SK-N-SH treated with all-trans-retinoic acid at 6 μM for 48 hours (cell line): ENCODE measurements at regions not wholly inside any gene's neighbourhood (a gene's known extent, or its start where the extent isn't known, plus 50 kb on each side); places are given as distances from the start of the nearest gene placed in this dataset.
"Not testable (repeated sequence)": the region's sequence is repeated elsewhere in the genome, so short reads cannot be mapped to it uniquely, and the experiment has no call there.

Experiments used
- ATAC-seq: fragments of 200-7000 bp; cut with Tn5 transposase; 3 replicates; pipeline ENCODE4 v1.9.1; 2020; ENCODE audit warnings: mild to moderate bottlenecking, moderate library complexity
- ARNTL ChIP-seq: fragments of 450-650 bp; formaldehyde crosslinking; IDR thresholded peaks from 2 replicates; pipeline ENCODE4 v1.5.0; 2020; ENCODE audit warnings: low read depth, mild to moderate bottlenecking, moderate library complexity, borderline replicate concordance
- BACH2 ChIP-seq: fragments of 250-450 bp; sonication (Bioruptor Pico); IDR thresholded peaks from 2 replicates; pipeline ENCODE4 v1.9.0; 2021; ENCODE audit warnings: mild to moderate bottlenecking, borderline replicate concordance
- CSDC2 ChIP-seq: fragments of 250-450 bp; sonication (Bioruptor Pico); IDR thresholded peaks from 2 replicates; pipeline ENCODE4 v1.5.0; 2020; ENCODE audit warnings: mild to moderate bottlenecking, moderate library complexity
- ESRRG ChIP-seq: fragments of 250-450 bp; sonication (Bioruptor Pico); IDR thresholded peaks from 2 replicates; pipeline ENCODE4 v1.6.1; 2021; ENCODE audit warnings: mild to moderate bottlenecking
- GLIS3 ChIP-seq: fragments of 250-450 bp; sonication (Bioruptor Pico); IDR thresholded peaks from 2 replicates; pipeline ENCODE4 v1.5.0; 2020; ENCODE audit warnings: mild to moderate bottlenecking, moderate library complexity
- ISL1 ChIP-seq: fragments of 250-450 bp; sonication (Bioruptor Pico); IDR thresholded peaks from 2 replicates; pipeline ENCODE4 v2.1.2; 2022; ENCODE audit warnings: mild to moderate bottlenecking, moderate library complexity
- OSR1 ChIP-seq: fragments of 250-450 bp; sonication (Bioruptor Pico); IDR thresholded peaks from 2 replicates; pipeline ENCODE4 v1.8.0; 2022; ENCODE audit warnings: moderate library complexity, mild to moderate bottlenecking, inconsistent platforms
- PATZ1 ChIP-seq: fragments of 250-450 bp; sonication (Bioruptor Pico); IDR thresholded peaks from 2 replicates; pipeline ENCODE4 v1.8.0; 2020; ENCODE audit warnings: mild to moderate bottlenecking, moderate library complexity, borderline replicate concordance
- PPARA ChIP-seq: fragments of 250-450 bp; sonication (Bioruptor Pico); IDR thresholded peaks from 2 replicates; pipeline ENCODE4 v1.5.0; 2020; ENCODE audit warnings: mild to moderate bottlenecking, borderline replicate concordance
- TCF4 ChIP-seq: fragments of 250-450 bp; sonication (Bioruptor Pico); IDR thresholded peaks from 2 replicates; pipeline ENCODE4 v1.8.0; 2021; ENCODE audit warnings: mild to moderate bottlenecking, moderate library complexity, borderline replicate concordance
- TOX ChIP-seq: fragments of 250-450 bp; sonication (Bioruptor Pico); IDR thresholded peaks from 2 replicates; pipeline ENCODE4 v1.8.0; 2021; ENCODE audit warnings: mild to moderate bottlenecking, moderate library complexity, borderline replicate concordance
- ZC3H10 ChIP-seq: fragments of 250-450 bp; sonication (Bioruptor Pico); IDR thresholded peaks from 2 replicates; pipeline ENCODE4 v1.5.1; 2021; ENCODE audit warnings: mild to moderate bottlenecking, moderate library complexity
- ZFP30 ChIP-seq: fragments of 450-650 bp; formaldehyde crosslinking; IDR thresholded peaks from 2 replicates; pipeline ENCODE4 v1.5.0; 2022; ENCODE audit warnings: mild to moderate bottlenecking, moderate library complexity
- ZNF565 ChIP-seq: fragments of 450-650 bp; formaldehyde crosslinking; conservative IDR thresholded peaks from 2 replicates; pipeline ENCODE4 v1.5.0; 2020; ENCODE audit warnings: low read depth, mild to moderate bottlenecking, moderate library complexity
- ZNF8 ChIP-seq: fragments of 450-650 bp; formaldehyde crosslinking; IDR thresholded peaks from 2 replicates; pipeline ENCODE4 v1.5.0; 2020; ENCODE audit warnings: mild to moderate bottlenecking, moderate library complexity
- TF ChIP-seq, protein P1 (sequence below): fragments of 250-450 bp; sonication (Bioruptor Pico); IDR thresholded peaks from 2 replicates; pipeline ENCODE4 v1.8.0; 2021; ENCODE audit warnings: low read depth, mild to moderate bottlenecking, moderate library complexity, borderline replicate concordance
- TF ChIP-seq, protein P2 (sequence below): fragments of 250-450 bp; sonication (Bioruptor Pico); IDR thresholded peaks from 2 replicates; pipeline ENCODE4 v1.5.0; 2020; ENCODE audit warnings: mild to moderate bottlenecking, moderate library complexity
- TF ChIP-seq, protein P3 (sequence below): fragments of 250-450 bp; sonication (Bioruptor Pico); IDR thresholded peaks from 2 replicates; pipeline ENCODE4 v1.5.1; 2020; ENCODE audit warnings: low read depth, mild to moderate bottlenecking, moderate library complexity
- TF ChIP-seq, protein P4 (sequence below): fragments of 250-450 bp; sonication (Bioruptor Pico); IDR thresholded peaks from 2 replicates; pipeline ENCODE4 v1.5.1; 2021; ENCODE audit warnings: mild to moderate bottlenecking, moderate library complexity

GRCh38 chr12:116327992-116328391, 50.5 kb upstream of the MED13L start:
- ATAC-seq = not testable (repeated sequence)

- TF ChIP-seq ISL1 = no peak
- no peak for ATAC-seq
These were observed 54.4 kb upstream of the MED13L start for GRCh38 chr12:116331876-116332275.

DNA sequence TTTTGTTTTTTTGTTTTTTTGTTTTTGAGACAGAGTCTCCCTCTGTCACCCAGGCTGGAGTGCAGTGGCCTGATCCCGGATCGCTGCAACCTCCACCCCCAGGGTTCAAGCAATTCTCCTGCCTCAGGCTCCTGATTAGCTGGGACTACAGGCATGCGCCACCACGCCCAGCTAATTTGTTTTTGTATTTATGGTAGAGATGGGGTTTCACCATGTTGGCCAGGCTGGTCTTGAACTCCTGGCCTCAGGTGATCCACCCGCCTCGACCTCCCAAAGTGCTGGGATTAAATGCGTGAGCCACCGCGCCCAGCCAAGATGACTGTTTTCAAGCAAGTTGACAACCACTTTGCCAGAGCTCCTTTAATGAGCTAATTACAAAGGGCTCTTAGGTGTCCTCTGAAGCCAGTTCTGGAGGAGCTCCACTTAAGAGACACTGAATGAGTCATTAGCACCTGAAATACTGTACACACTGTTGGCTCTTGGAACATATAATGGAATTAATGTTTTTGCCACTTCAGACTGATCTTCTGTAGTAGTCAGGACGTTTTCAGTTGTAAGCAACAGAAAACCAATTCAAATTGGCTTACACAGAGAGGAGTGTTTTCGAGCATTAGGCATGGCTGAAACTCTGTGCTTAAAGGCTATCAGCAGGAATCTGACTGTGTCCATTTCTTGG, 55.4 kb upstream of the MED13L start:
- TF ChIP-seq PPARA (no peak), ARNTL (no peak), ZNF8 (no peak)
- ATAC-seq = no peak

GRCh38 chr12:116333402-116333801, 55.9 kb upstream of the MED13L start:
- TF ChIP-seq GLIS3 (CRISPR knock-in tag) = no peak
- TF ChIP-seq PPARA = no peak
- TF ChIP-seq, protein P1, sequence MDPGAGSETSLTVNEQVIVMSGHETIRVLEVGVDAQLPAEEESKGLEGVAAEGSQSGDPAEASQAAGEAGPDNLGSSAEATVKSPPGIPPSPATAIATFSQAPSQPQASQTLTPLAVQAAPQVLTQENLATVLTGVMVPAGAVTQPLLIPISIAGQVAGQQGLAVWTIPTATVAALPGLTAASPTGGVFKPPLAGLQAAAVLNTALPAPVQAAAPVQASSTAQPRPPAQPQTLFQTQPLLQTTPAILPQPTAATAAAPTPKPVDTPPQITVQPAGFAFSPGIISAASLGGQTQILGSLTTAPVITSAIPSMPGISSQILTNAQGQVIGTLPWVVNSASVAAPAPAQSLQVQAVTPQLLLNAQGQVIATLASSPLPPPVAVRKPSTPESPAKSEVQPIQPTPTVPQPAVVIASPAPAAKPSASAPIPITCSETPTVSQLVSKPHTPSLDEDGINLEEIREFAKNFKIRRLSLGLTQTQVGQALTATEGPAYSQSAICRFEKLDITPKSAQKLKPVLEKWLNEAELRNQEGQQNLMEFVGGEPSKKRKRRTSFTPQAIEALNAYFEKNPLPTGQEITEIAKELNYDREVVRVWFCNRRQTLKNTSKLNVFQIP (CRISPR knock-in tag) = no peak
- TF ChIP-seq, protein P2, sequence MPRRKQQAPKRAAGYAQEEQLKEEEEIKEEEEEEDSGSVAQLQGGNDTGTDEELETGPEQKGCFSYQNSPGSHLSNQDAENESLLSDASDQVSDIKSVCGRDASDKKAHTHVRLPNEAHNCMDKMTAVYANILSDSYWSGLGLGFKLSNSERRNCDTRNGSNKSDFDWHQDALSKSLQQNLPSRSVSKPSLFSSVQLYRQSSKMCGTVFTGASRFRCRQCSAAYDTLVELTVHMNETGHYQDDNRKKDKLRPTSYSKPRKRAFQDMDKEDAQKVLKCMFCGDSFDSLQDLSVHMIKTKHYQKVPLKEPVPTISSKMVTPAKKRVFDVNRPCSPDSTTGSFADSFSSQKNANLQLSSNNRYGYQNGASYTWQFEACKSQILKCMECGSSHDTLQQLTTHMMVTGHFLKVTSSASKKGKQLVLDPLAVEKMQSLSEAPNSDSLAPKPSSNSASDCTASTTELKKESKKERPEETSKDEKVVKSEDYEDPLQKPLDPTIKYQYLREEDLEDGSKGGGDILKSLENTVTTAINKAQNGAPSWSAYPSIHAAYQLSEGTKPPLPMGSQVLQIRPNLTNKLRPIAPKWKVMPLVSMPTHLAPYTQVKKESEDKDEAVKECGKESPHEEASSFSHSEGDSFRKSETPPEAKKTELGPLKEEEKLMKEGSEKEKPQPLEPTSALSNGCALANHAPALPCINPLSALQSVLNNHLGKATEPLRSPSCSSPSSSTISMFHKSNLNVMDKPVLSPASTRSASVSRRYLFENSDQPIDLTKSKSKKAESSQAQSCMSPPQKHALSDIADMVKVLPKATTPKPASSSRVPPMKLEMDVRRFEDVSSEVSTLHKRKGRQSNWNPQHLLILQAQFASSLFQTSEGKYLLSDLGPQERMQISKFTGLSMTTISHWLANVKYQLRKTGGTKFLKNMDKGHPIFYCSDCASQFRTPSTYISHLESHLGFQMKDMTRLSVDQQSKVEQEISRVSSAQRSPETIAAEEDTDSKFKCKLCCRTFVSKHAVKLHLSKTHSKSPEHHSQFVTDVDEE (CRISPR knock-in tag) = no peak
- no peak for TF ChIP-seq OSR1 (CRISPR knock-in tag)
- TF ChIP-seq ZNF8 = no peak
- TF ChIP-seq, protein P3, sequence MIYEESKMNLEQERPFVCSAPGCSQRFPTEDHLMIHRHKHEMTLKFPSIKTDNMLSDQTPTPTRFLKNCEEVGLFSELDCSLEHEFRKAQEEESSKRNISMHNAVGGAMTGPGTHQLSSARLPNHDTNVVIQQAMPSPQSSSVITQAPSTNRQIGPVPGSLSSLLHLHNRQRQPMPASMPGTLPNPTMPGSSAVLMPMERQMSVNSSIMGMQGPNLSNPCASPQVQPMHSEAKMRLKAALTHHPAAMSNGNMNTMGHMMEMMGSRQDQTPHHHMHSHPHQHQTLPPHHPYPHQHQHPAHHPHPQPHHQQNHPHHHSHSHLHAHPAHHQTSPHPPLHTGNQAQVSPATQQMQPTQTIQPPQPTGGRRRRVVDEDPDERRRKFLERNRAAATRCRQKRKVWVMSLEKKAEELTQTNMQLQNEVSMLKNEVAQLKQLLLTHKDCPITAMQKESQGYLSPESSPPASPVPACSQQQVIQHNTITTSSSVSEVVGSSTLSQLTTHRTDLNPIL (CRISPR knock-in tag) = no peak
- no peak for TF ChIP-seq CSDC2 (CRISPR knock-in tag)
- TF ChIP-seq ZNF565 (CRISPR knock-in tag) = no peak
- TF ChIP-seq ZC3H10 (CRISPR knock-in tag) = no peak
- TF ChIP-seq, protein P4, sequence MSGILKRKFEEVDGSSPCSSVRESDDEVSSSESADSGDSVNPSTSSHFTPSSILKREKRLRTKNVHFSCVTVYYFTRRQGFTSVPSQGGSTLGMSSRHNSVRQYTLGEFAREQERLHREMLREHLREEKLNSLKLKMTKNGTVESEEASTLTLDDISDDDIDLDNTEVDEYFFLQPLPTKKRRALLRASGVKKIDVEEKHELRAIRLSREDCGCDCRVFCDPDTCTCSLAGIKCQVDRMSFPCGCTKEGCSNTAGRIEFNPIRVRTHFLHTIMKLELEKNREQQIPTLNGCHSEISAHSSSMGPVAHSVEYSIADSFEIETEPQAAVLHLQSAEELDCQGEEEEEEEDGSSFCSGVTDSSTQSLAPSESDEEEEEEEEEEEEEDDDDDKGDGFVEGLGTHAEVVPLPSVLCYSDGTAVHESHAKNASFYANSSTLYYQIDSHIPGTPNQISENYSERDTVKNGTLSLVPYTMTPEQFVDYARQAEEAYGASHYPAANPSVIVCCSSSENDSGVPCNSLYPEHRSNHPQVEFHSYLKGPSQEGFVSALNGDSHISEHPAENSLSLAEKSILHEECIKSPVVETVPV (CRISPR knock-in tag) = no peak
- TF ChIP-seq BACH2 (CRISPR knock-in tag) = no peak
- no peak for TF ChIP-seq ISL1
- ATAC-seq = no peak

DNA sequence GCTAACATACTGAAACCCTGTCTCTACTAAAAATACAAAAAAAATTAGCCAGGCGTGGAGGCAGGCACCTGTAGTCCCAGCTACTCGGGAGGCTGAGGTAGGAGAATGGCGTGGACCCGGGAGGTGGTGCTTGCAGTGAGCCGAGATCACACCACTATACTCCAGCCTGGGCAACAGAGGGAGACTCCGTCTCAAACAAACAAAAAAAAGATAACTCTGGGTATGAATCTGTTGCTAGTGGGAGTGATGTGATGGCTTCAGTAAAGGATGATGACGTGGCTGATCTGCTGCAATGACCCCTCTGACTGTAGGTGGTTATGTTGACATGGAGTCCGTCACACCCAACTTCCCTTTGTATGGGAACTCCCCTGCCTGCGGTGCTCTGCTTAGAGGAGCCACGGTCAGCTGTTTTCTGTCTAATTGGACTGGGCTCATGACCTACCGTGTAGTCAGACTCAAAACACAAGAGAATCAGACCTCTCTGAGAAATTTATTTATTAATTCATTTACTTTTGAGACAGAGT, 59.1 kb upstream of the MED13L start:
- no peak for ATAC-seq
- no peak for TF ChIP-seq CSDC2 (CRISPR knock-in tag)
- no peak for TF ChIP-seq ZFP30
- no peak for TF ChIP-seq PATZ1 (CRISPR knock-in tag)
- TF ChIP-seq TCF4 (CRISPR knock-in tag) = no peak
- TF ChIP-seq TOX (CRISPR knock-in tag) = no peak
- TF ChIP-seq ISL1 = no peak
- TF ChIP-seq ESRRG (CRISPR knock-in tag) = no peak
- no peak for TF ChIP-seq BACH2 (CRISPR knock-in tag)
